WTC11 (cell line): ENCODE measurements at regions not wholly inside any gene's neighbourhood (a gene's known extent, or its start where the extent isn't known, plus 50 kb on each side); places are given as distances from the start of the nearest gene placed in this dataset.
"Not testable (repeated sequence)": the region's sequence is repeated elsewhere in the genome, so short reads cannot be mapped to it uniquely, and the experiment has no call there.

ENCODE experiments used
- ATF1 ChIP-seq: sonication (generic); formaldehyde crosslinking; IDR thresholded peaks from 2 replicates; pipeline ENCODE4 v1.8.1; 2023; ENCODE audit warnings: mild to moderate bottlenecking, moderate library complexity, missing genetic modification reagents
- JUN ChIP-seq: sonication (generic); formaldehyde crosslinking; IDR thresholded peaks from 2 replicates; pipeline ENCODE4 v1.8.0; 2023; ENCODE audit warnings: mild to moderate bottlenecking, missing genetic modification reagents
- TEAD4 ChIP-seq: sonication (generic); formaldehyde crosslinking; IDR thresholded peaks from 2 replicates; pipeline ENCODE4 v1.8.0; 2022; ENCODE audit warnings: mild to moderate bottlenecking, missing genetic modification reagents
- ZBTB21 ChIP-seq: sonication (generic); formaldehyde crosslinking; IDR thresholded peaks from 2 replicates; pipeline ENCODE4 v1.8.1; 2023; ENCODE audit warnings: mild to moderate bottlenecking, missing genetic modification reagents, borderline replicate concordance
- ZNF138 ChIP-seq: sonication (generic); formaldehyde crosslinking; conservative IDR thresholded peaks from 2 replicates; pipeline ENCODE4 v1.8.1; 2022; ENCODE audit warnings: mild to moderate bottlenecking, moderate library complexity, missing genetic modification reagents
- ZNF263 ChIP-seq: sonication (generic); formaldehyde crosslinking; IDR thresholded peaks from 2 replicates; pipeline ENCODE4 v1.8.1; 2022; ENCODE audit warnings: low read depth, mild to moderate bottlenecking, moderate library complexity, missing genetic modification reagents
- ZNF423 ChIP-seq: fragments of 250-450 bp; sonication (Bioruptor Pico); IDR thresholded peaks from 2 replicates; pipeline ENCODE4 v2.1.2; 2022; ENCODE audit warnings: mild to moderate bottlenecking, moderate library complexity
- TF ChIP-seq, protein P1 (sequence below): fragments of 200-600 bp; IDR thresholded peaks from 2 replicates; pipeline ENCODE4 v1.8.0; 2022; ENCODE audit warnings: antibody characterized with exemption
- TF ChIP-seq, protein P2 (sequence below): sonication (generic); formaldehyde crosslinking; IDR thresholded peaks from 2 replicates; pipeline ENCODE4 v1.8.0; 2022; ENCODE audit warnings: mild to moderate bottlenecking, missing genetic modification reagents
- TF ChIP-seq, protein P3 (sequence below): sonication (generic); formaldehyde crosslinking; IDR thresholded peaks from 2 replicates; pipeline ENCODE4 v1.8.1; 2022; ENCODE audit warnings: low read depth, missing genetic modification reagents, borderline replicate concordance

DNA sequence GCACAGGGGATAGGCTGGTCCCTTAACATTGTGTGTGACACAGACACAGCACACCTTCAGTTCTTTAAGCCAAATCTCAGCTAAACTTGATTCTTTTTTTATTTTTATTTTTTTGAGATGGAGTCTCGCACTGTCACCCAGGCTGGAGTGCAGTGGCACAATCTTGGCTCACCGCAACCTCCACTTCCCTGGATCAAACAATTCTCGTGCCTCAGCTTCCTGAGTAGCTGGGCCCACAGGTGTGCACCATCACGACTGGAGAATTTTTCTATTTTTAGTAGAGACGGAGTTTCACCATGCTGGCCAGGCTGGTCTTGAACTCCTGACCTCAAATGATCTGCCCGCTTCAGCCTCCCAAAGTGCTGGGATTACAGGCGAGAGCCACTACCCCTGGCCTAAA is 123.6 kb upstream of the ERRFI1 start:
- TF ChIP-seq, protein P1, sequence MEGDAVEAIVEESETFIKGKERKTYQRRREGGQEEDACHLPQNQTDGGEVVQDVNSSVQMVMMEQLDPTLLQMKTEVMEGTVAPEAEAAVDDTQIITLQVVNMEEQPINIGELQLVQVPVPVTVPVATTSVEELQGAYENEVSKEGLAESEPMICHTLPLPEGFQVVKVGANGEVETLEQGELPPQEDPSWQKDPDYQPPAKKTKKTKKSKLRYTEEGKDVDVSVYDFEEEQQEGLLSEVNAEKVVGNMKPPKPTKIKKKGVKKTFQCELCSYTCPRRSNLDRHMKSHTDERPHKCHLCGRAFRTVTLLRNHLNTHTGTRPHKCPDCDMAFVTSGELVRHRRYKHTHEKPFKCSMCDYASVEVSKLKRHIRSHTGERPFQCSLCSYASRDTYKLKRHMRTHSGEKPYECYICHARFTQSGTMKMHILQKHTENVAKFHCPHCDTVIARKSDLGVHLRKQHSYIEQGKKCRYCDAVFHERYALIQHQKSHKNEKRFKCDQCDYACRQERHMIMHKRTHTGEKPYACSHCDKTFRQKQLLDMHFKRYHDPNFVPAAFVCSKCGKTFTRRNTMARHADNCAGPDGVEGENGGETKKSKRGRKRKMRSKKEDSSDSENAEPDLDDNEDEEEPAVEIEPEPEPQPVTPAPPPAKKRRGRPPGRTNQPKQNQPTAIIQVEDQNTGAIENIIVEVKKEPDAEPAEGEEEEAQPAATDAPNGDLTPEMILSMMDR, result not testable (repeated sequence)
- not testable (repeated sequence) for TF ChIP-seq JUN (CRISPR knock-in tag); TEAD4; ZNF138; ZBTB21 (CRISPR knock-in tag); ZNF423 (CRISPR knock-in tag); ATF1 (CRISPR knock-in tag); ZNF263 (CRISPR knock-in tag)
- TF ChIP-seq, protein P2, sequence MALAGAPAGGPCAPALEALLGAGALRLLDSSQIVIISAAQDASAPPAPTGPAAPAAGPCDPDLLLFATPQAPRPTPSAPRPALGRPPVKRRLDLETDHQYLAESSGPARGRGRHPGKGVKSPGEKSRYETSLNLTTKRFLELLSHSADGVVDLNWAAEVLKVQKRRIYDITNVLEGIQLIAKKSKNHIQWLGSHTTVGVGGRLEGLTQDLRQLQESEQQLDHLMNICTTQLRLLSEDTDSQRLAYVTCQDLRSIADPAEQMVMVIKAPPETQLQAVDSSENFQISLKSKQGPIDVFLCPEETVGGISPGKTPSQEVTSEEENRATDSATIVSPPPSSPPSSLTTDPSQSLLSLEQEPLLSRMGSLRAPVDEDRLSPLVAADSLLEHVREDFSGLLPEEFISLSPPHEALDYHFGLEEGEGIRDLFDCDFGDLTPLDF (CRISPR knock-in tag), result not testable (repeated sequence)
- TF ChIP-seq, protein P3, sequence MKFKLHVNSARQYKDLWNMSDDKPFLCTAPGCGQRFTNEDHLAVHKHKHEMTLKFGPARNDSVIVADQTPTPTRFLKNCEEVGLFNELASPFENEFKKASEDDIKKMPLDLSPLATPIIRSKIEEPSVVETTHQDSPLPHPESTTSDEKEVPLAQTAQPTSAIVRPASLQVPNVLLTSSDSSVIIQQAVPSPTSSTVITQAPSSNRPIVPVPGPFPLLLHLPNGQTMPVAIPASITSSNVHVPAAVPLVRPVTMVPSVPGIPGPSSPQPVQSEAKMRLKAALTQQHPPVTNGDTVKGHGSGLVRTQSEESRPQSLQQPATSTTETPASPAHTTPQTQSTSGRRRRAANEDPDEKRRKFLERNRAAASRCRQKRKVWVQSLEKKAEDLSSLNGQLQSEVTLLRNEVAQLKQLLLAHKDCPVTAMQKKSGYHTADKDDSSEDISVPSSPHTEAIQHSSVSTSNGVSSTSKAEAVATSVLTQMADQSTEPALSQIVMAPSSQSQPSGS (CRISPR knock-in tag), result not testable (repeated sequence)
